ENCODE measurements at regions not wholly inside any gene's neighbourhood (a gene's known extent, or its start where the extent isn't known, plus 50 kb on each side); places are given as distances from the start of the nearest gene placed in this dataset.

GRCh38 chr13:75153386-75153785 lies 328.6 kb downstream of the TBC1D4 start:
- TF ChIP-seq POLR2A (IDR thresholded peaks at IDR 0.05; ENCODE audit: low read depth), result no peak
- WGBS, result 73% methylated on average over 4 of the region's 4 CpGs
- intact Hi-C loops (cut with DNase I), result no loop called here

GRCh38 chr13:75151081-75151643 lies 330.8 kb downstream of the TBC1D4 start:
- intact Hi-C loops (cut with DNase I), result no loop called here
- DNase-seq (ENCODE audit: extremely low spot score), result no peak
- Histone ChIP-seq H3K36me3 (no peaks in the 10 kb centered on the region), H3K27ac (replicated peaks in 1 of 4) (no peak overlapping the region), H3K4me3 (no peak overlapping the region), H3K4me1 (no peaks in the 10 kb centered on the region), H3K9me3 (no peaks in the 10 kb centered on the region), H3K27me3 (no peaks in the 10 kb centered on the region)
- TF ChIP-seq, protein P1, sequence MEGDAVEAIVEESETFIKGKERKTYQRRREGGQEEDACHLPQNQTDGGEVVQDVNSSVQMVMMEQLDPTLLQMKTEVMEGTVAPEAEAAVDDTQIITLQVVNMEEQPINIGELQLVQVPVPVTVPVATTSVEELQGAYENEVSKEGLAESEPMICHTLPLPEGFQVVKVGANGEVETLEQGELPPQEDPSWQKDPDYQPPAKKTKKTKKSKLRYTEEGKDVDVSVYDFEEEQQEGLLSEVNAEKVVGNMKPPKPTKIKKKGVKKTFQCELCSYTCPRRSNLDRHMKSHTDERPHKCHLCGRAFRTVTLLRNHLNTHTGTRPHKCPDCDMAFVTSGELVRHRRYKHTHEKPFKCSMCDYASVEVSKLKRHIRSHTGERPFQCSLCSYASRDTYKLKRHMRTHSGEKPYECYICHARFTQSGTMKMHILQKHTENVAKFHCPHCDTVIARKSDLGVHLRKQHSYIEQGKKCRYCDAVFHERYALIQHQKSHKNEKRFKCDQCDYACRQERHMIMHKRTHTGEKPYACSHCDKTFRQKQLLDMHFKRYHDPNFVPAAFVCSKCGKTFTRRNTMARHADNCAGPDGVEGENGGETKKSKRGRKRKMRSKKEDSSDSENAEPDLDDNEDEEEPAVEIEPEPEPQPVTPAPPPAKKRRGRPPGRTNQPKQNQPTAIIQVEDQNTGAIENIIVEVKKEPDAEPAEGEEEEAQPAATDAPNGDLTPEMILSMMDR (IDR thresholded peaks at IDR 0.05), result no peak
- TF ChIP-seq EP300 (IDR thresholded peaks at IDR 0.05) (no peak), POLR2A (IDR thresholded peaks at IDR 0.05; ENCODE audit: low read depth) (no peak), POLR2AphosphoS5 (IDR thresholded peaks at IDR 0.05) (no peak)
- WGBS, result 64% methylated on average over 3 of the region's 3 CpGs

More at GRCh38 chr13:75153386-75153785, 328.6 kb downstream of the TBC1D4 start:
- Histone ChIP-seq H3K36me3 (no peaks in the 10 kb centered on the region), H3K9me3 (peaks cover 0 to 5% (median 0%) of the 10 kb centered on the region in 4 donors), H3K4me1 (no peaks in the 10 kb centered on the region), H3K27me3 (no peaks in the 10 kb centered on the region), H3K4me3 (no peak overlapping the region), H3K27ac (replicated peaks in 1 of 4) (no peak overlapping the region)
- no peak for DNase-seq (ENCODE audit: extremely low spot score)

DNA sequence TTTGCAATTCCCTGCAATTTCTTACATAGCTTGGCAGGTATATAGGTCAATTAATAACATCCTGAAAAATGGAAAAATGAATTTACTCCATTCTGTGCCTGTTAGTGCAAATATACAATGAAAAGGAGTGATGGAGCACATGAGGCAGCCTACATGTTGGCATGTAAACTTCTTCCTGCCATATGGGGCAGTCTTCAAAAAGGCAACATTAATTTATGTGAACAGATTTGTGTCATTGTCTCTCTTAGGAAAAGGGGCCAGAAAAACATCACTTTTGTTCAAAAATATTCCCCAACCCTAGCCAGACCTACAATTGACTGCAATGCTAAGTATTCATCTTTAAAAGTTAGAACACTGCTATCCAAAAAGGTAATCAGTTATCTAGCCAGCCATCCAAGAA lies 332.2 kb downstream of the TBC1D4 start:
- TF ChIP-seq, protein P1 (IDR thresholded peaks at IDR 0.05), result no peak
- Histone ChIP-seq H3K36me3 (no peaks in the 10 kb centered on the region), H3K27ac (replicated peaks in 1 of 4) (no peak overlapping the region), H3K4me3 (no peak overlapping the region), H3K9me3 (no peaks in the 10 kb centered on the region), H3K27me3 (no peaks in the 10 kb centered on the region), H3K4me1 (no peaks in the 10 kb centered on the region)
- no peak for DNase-seq (ENCODE audit: extremely low spot score)
- intact Hi-C loops (cut with DNase I), result no loop called here

DNA sequence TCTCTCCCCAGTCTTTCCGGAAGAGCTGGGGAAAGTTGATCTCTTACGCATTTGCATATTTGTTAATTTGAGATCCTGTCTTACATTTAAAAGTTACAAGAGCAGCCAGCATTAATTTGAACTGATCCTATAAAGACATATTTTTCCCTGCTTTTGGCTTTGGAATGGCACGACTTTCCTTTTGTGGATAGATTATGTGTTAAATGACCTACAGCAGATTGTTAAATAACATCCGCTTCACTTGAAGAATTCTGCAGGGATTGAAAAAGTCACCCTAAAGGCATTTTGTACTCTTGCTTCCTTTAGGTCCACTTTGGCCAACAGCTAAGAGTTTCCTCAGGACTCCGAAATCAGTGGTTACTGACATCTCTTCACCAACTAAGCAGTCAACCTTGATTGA lies 334.0 kb downstream of the TBC1D4 start:
- Histone ChIP-seq H3K4me3 (no peak overlapping the region), H3K27me3 (no peaks in the 10 kb centered on the region), H3K4me1 (no peaks in the 10 kb centered on the region), H3K27ac (replicated peaks in 1 of 4) (no peak overlapping the region), H3K9me3 (no peaks in the 10 kb centered on the region), H3K36me3 (no peaks in the 10 kb centered on the region)
- no peak for DNase-seq (ENCODE audit: extremely low spot score)
- 75% methylated on average over 5 of the region's 5 CpGs for WGBS
- intact Hi-C loops (cut with DNase I), result no loop called here
- no peak for TF ChIP-seq POLR2AphosphoS5 (IDR thresholded peaks at IDR 0.05)
- TF ChIP-seq, protein P1 (IDR thresholded peaks at IDR 0.05), result no peak
- no peak for TF ChIP-seq POLR2A (IDR thresholded peaks at IDR 0.05; ENCODE audit: low read depth)
- TF ChIP-seq EP300 (IDR thresholded peaks at IDR 0.05), result no peak

DNA sequence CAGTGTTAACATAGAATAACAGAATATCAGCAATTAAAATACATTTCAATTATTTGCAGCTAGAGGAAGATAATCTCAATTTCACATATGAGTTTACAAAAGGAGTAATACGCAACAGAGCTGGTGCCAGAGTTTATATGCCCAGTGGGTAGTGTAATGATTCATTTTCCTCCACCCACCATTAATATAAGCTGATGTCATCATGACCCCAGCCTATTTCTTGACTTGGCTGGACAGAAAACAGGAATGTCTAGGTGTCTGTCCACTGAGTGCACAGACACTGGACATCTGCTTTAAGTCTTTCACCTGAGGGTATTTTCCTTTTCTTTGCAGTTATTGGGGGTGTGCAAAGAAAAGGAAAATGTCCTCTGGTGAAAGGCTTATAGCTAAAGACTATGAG lies 335.5 kb downstream of the TBC1D4 start:
- H3K36me3 ChIP-seq, result no peaks in the 10 kb centered on the region
- no peak overlapping the region for H3K27ac ChIP-seq (replicated peaks in 1 of 4)
- TF ChIP-seq EP300 (IDR thresholded peaks at IDR 0.05) (no peak), POLR2AphosphoS5 (IDR thresholded peaks at IDR 0.05) (no peak), POLR2A (IDR thresholded peaks at IDR 0.05; ENCODE audit: low read depth) (no peak)
- TF ChIP-seq, protein P1 (IDR thresholded peaks at IDR 0.05), result no peak
- intact Hi-C loops (cut with DNase I), result no loop called here
- no peaks in the 10 kb centered on the region for H3K27me3 ChIP-seq
- H3K4me3 ChIP-seq, result no peak overlapping the region
- H3K9me3 ChIP-seq, result no peaks in the 10 kb centered on the region
- DNase-seq (ENCODE audit: extremely low spot score), result no peak
- 95% methylated on average over 1 of the region's 1 CpG for WGBS
- no peaks in the 10 kb centered on the region for H3K4me1 ChIP-seq
